Esophagus squamous epithelium (tissue), 5 donors: ENCODE measurements at regions not wholly inside any gene's neighbourhood (a gene's known extent, or its start where the extent isn't known, plus 50 kb on each side); places are given as distances from the start of the nearest gene placed in this dataset.
"Not testable (repeated sequence)": the region's sequence is repeated elsewhere in the genome, so short reads cannot be mapped to it uniquely, and the experiment has no call there.

Experiments used
- DNase-seq: peaks from one replicate; lab custom pipeline; 2025; lab: John Stamatoyannopoulos, UW
- H3K27ac ChIP-seq, 4 donors: fragments of 200-600 bp; sonication (generic); one replicate each; pipeline ENCODE4 v1.5.1; 2016 to 2019; ENCODE audit warnings: mild to moderate bottlenecking in 1 of 4
- H3K27me3 ChIP-seq, 4 donors: fragments of 200-600 bp; sonication (generic); 1 replicate in 3 of 4; 2 replicates in 1 of 4; pipeline versions ENCODE4 v1.5.1 to v1.6.0; 2017 to 2021; ENCODE audit warnings: antibody characterized with exemption in 1 of 4
- H3K36me3 ChIP-seq, 3 donors: fragments of 200-600 bp; sonication (generic); one replicate each; pipeline ENCODE4 v1.5.1; 2016 to 2019
- H3K4me1 ChIP-seq, 3 donors: fragments of 200-600 bp; sonication (generic); one replicate each; pipeline ENCODE4 v1.5.1; 2017 to 2019
- H3K4me3 ChIP-seq, 4 donors: fragments of 200-600 bp; sonication (generic); 1 replicate in 3 of 4; 2 replicates in 1 of 4; pipeline ENCODE4 v1.5.1; 2016 to 2019; ENCODE audit warnings: mild to moderate bottlenecking in 2 of 4, moderate library complexity in 1 of 4
- H3K9me3 ChIP-seq, 3 donors: fragments of 200-600 bp; sonication (generic); one replicate each; pipeline ENCODE4 v1.5.1; 2016 to 2019
- CTCF ChIP-seq, 6 experiments: fragments of 450-650 bp in 4 of 6; fragments of 200-600 bp in 2 of 6; sonication (generic) in 2 of 6; IDR thresholded peaks; one replicate each; pipeline ENCODE4 v1.5.1; 2016 to 2019; ENCODE audit warnings: antibody characterized with exemption in 6 of 6, mild to moderate bottlenecking in 4 of 6, moderate library complexity in 4 of 6
- POLR2A ChIP-seq, 4 donors: fragments of 450-650 bp; IDR thresholded peaks; one replicate each; pipeline ENCODE4 v1.6.1; 2017; ENCODE audit warnings: antibody characterized with exemption in 4 of 4, mild to moderate bottlenecking in 4 of 4, moderate library complexity in 3 of 4
- WGBS, 2 donors: methylation state at CpG; one replicate each; pipeline ENCODE4 v1.1.5; 2018; 5-methylcytosine and 5-hydroxymethylcytosine counted together
- intact Hi-C: fragments of 100-400 bp; cut with DNase I; formaldehyde crosslinking; loops from one replicate; pipeline ENCODE4 v1.15.0; 2022
- donor health status: DM: yes; HTN: yes; CAD: no.

DNA sequence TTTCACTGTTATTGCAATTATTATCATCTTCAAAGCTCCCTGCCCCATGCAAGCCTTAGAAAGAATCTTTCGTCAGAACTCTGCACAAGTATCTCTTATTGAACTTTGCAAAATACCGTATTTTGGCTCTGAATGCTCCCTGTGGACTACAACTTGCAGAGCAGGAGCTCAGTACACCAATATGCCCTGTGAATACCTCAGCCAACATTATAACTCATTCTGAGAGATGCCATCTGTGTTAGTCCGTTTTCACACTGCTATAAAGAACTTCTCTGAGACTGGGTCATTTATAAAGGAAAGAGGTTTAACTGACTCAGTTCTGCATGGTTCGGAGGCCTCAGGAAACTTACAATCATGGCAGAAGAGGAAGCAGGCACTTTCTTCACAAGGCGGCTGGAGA, 87.2 kb upstream of the XYLT1 start:
- H3K36me3 ChIP-seq: no peaks in the 10 kb centered on the region
- H3K9me3 ChIP-seq: no peaks in the 10 kb centered on the region
- no peak overlapping the region for H3K27ac ChIP-seq
- no peak overlapping the region for H3K4me3 ChIP-seq
- intact Hi-C loops: no loop called here
- TF ChIP-seq CTCF (IDR thresholded peaks at IDR 0.05): no peak
- TF ChIP-seq POLR2A (IDR thresholded peaks at IDR 0.05): no peak
- no peak for DNase-seq
- 67 to 77% methylated on average over 5 of the region's 5 CpGs for WGBS, 2 donors
- H3K4me1 ChIP-seq: peaks cover 0 to 15% (median 0%) of the 10 kb centered on the region in 3 donors
- H3K27me3 ChIP-seq: peaks cover 0 to 12% (median 0%) of the 10 kb centered on the region in 4 donors

DNA sequence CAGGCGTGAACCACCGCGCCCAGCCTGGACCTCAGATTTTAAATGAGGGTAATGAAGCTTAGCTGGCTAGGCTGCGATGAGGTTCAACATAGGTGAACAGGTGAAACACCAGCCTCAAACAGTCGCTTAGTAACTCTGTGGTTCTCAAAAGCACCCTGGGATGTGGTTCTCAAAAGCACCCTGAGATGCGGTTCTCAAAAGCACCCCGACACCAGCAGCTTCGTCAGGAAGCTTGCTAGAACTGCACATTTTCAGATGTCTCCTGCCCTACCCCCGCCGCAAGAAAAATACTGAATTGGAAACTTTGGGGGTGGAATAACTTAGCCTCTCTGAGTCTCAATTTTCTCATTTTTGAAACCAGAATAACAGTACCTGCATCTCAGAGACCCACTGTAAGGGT, 86.7 kb upstream of the XYLT1 start:
- H3K4me3 ChIP-seq: no peak overlapping the region
- intact Hi-C loops: no loop called here
- no peak for DNase-seq
- no peak overlapping the region for H3K27ac ChIP-seq
- H3K4me1 ChIP-seq: peaks cover 0 to 15% (median 0%) of the 10 kb centered on the region in 3 donors
- H3K36me3 ChIP-seq: no peaks in the 10 kb centered on the region
- H3K27me3 ChIP-seq: peaks cover 0 to 11% (median 0%) of the 10 kb centered on the region in 4 donors
- no peaks in the 10 kb centered on the region for H3K9me3 ChIP-seq
- WGBS, 2 donors: 91 to 93% methylated on average over 8 to 9 of the region's 10 CpGs
- TF ChIP-seq POLR2A (IDR thresholded peaks at IDR 0.05) (no peak), CTCF (IDR thresholded peaks at IDR 0.05) (no peak)

DNA sequence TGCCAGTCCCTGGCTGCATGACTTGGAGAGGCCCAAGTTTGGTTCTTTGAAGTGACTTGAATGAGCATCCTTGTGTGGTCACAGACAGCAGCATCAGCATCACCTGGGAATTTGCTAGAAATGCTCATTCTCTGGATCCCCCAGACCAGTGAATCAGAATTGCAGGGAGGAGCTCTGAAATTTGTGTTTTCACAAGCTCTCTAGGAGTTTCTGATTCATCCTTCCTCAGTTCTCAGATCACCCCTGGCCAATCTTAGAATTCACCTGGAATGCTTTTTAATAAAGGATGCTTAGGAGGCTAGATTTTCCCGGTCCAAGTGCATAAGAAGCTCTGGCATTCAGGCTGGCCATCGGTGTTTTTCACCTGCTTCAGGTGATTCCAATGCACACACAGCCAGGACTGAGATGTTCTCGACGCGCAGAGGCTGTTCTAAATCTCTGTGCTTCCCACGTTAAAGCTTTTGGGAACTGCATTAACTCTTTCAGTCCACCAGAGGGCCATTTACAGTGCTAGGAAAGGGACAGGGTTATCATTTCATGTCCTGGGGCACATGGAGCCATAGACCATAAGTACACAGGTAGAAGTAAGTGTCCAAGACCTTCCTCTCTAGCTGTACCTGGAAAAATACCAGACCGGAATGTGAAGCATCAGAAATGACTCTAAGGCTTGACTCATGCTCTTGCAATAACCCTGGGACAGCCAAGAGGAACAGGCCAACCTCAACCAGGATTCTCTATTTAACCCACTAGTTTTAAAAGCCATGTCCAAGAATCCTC, 85.7 kb upstream of the XYLT1 start:
- intact Hi-C loops: no loop called here
- H3K4me1 ChIP-seq: peaks cover 0 to 24% (median 0%) of the 10 kb centered on the region in 3 donors

GRCh38 chr16:17555176-17555575, 84.4 kb upstream of the XYLT1 start:
- TF ChIP-seq POLR2A (IDR thresholded peaks at IDR 0.05): no peak
- no peak for TF ChIP-seq CTCF (IDR thresholded peaks at IDR 0.05)
- no peaks in the 10 kb centered on the region for H3K9me3 ChIP-seq
- H3K27ac ChIP-seq: no peak overlapping the region
- no peaks in the 10 kb centered on the region for H3K36me3 ChIP-seq
- WGBS, 2 donors: 46 to 59% methylated on average over 4 to 5 of the region's 5 CpGs
- H3K4me1 ChIP-seq: peaks cover 0 to 25% (median 0%) of the 10 kb centered on the region in 3 donors
- DNase-seq: no peak
- intact Hi-C loops: no loop called here
- H3K27me3 ChIP-seq: peaks cover 0 to 4% (median 0%) of the 10 kb centered on the region in 4 donors
- H3K4me3 ChIP-seq: no peak overlapping the region

More for the DNA sequence above, 85.7 kb upstream of the XYLT1 start:
- no peak overlapping the region for H3K27ac ChIP-seq
- H3K27me3 ChIP-seq: peaks cover 0 to 5% (median 0%) of the 10 kb centered on the region in 4 donors
- H3K9me3 ChIP-seq: no peaks in the 10 kb centered on the region
- DNase-seq: no peak
- no peak overlapping the region for H3K4me3 ChIP-seq
- WGBS, 2 donors: 11 to 23% methylated on average over 7 of the region's 7 CpGs
- TF ChIP-seq POLR2A (IDR thresholded peaks at IDR 0.05) (no peak), CTCF (IDR thresholded peaks at IDR 0.05) (peak in 5 of 6 experiments; percentile 49 to 74 (median 52))
- no peaks in the 10 kb centered on the region for H3K36me3 ChIP-seq

DNA sequence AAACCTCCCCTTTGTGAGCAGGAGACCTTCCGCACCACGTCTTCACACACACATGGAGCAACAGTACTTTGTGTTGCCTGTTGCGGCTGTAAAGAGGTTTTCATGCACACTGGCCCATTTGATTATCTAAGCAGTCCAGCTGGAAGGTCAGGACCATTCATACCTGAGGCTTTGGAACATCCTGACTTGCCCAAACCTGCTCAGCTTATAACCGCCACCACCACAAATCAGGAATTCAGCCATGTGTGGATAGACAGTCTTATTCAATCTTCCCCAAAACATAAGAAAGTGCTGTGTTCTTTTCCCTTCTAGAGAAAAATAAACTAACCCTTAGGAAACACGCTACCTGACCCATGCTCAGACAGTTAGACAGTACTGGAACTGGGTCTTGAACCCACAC, 81.6 kb upstream of the XYLT1 start:
- 40 to 81% methylated on average over 5 of the region's 5 CpGs for WGBS, 2 donors
- TF ChIP-seq POLR2A (IDR thresholded peaks at IDR 0.05): no peak
- no peak for TF ChIP-seq CTCF (IDR thresholded peaks at IDR 0.05)
- Histone ChIP-seq H3K9me3 (no peaks in the 10 kb centered on the region), H3K4me3 (no peak overlapping the region), H3K27ac (peak overlapping the region in 3 of 4 donors; percentile 9 to 57 (median 46)), H3K36me3 (no peaks in the 10 kb centered on the region), H3K27me3 (peaks cover 0 to 4% (median 0%) of the 10 kb centered on the region in 4 donors), H3K4me1 (peaks cover 0 to 25% (median 0%) of the 10 kb centered on the region in 3 donors)
- DNase-seq: no peak
- intact Hi-C loops: no loop called here

- H3K4me3 ChIP-seq, H3K9me3 ChIP-seq, H3K27ac ChIP-seq, H3K36me3 ChIP-seq, H3K27me3 ChIP-seq, intact Hi-C loops, DNase-seq: not testable (repeated sequence)
- peaks cover 0 to 22% (median 0%) of the 10 kb centered on the region in 3 donors for H3K4me1 ChIP-seq
- WGBS, 2 donors: 66 to 78% methylated on average over 4 to 5 of the region's 6 CpGs
These were observed 80.9 kb upstream of the XYLT1 start for GRCh38 chr16:17551682-17552081.
